IPS-18a (cell line): ENCODE measurements at regions not wholly inside any gene's neighbourhood (a gene's known extent, or its start where the extent isn't known, plus 50 kb on each side); places are given as distances from the start of the nearest gene placed in this dataset.

Source experiments
- H3K27ac ChIP-seq: one replicate; pipeline ENCODE4 v1.5.1; 2013; ENCODE audit warnings: low read length
- H3K27me3 ChIP-seq: one replicate; pipeline ENCODE4 v1.6.1; 2013; ENCODE audit warnings: mild to moderate bottlenecking, low read length; ENCODE audit not compliant: control insufficient read depth, insufficient read depth
- H3K36me3 ChIP-seq: one replicate; pipeline ENCODE4 v1.6.1; 2013; ENCODE audit warnings: low read depth, low read length; ENCODE audit not compliant: control insufficient read depth
- H3K4me1 ChIP-seq: one replicate; pipeline ENCODE4 v1.6.1; 2013; ENCODE audit warnings: low read depth, low read length; ENCODE audit not compliant: control insufficient read depth
- H3K4me3 ChIP-seq: one replicate; pipeline ENCODE4 v1.5.1; 2013; ENCODE audit warnings: low read length
- H3K9ac ChIP-seq: one replicate; pipeline ENCODE4 v1.6.1; 2013; ENCODE audit warnings: mild to moderate bottlenecking, low read length, moderate library complexity
- H3K9me3 ChIP-seq: one replicate; pipeline ENCODE4 v1.6.1; 2013; ENCODE audit warnings: low read depth, low read length; ENCODE audit not compliant: control insufficient read depth

DNA sequence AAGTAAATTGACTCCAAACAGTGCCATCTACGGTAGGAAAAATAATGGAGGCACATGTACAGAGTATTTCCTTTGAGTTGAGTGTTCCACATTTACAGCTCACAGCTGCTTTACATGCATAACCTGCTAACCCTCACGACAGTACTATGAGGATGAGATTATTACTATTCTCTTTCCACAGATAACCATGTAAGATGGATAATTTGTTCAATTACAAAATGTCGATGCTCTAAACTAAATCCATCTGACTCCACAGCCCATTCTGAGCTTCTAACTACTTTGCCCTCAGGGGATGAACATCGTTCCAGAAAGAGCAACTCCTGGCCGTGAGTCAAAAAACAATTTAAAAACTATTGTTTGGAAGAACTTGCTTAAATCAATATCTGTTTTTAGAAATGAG is 330.4 kb upstream of the NWD2 start:
- no peak overlapping the region for H3K9ac ChIP-seq
- no peak overlapping the region for H3K4me3 ChIP-seq
- no peak overlapping the region for H3K27ac ChIP-seq
- H3K36me3 ChIP-seq: no peaks in the 10 kb centered on the region
- no peaks in the 10 kb centered on the region for H3K4me1 ChIP-seq
- no peaks in the 10 kb centered on the region for H3K9me3 ChIP-seq
- H3K27me3 ChIP-seq: no peaks in the 10 kb centered on the region

DNA sequence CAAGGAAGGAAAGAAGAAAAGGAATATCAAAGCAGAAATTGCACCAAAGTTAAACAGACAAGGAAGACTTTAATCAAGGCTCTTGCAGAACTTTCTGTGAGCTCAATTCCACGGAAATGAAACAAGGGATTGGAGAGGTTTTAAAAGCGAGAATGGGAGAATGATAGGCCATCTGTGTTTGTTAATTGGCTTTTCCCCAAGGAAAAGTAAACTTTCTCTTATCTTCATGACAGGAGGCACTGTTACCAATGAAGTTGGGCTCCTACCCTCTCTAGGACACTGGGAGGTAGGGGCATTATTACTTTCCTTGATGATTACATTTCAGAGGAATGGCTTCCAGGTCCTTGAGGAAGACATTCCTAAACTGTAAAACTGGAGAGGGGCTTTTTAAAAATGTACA is 328.8 kb upstream of the NWD2 start:
- H3K4me3 ChIP-seq: no peak overlapping the region
- H3K27ac ChIP-seq: no peak overlapping the region
- no peaks in the 10 kb centered on the region for H3K36me3 ChIP-seq
- no peaks in the 10 kb centered on the region for H3K27me3 ChIP-seq
- H3K4me1 ChIP-seq: no peaks in the 10 kb centered on the region
- no peaks in the 10 kb centered on the region for H3K9me3 ChIP-seq
- no peak overlapping the region for H3K9ac ChIP-seq

DNA sequence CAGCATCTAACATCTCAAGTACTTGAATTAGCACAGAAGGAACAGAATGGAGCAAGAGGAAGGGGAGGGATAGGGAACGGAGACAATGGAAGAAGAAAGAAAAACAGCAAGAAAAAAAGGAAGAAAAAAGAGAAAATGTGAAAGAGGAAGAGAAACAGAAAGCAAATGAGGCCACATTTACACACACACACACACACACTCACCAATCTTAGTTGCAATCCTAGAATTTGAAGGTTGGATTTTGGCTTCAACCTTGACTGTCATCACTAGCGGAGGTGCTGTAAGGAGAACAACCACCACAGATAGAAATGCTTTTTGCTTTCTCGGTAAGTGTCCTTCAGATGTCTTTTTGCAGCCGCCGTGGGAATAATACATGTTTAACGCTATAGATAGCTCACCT is 327.1 kb upstream of the NWD2 start:
- Histone ChIP-seq H3K27ac (no peak overlapping the region), H3K27me3 (no peaks in the 10 kb centered on the region), H3K9ac (no peak overlapping the region), H3K36me3 (no peaks in the 10 kb centered on the region), H3K4me1 (no peaks in the 10 kb centered on the region), H3K4me3 (no peak overlapping the region), H3K9me3 (no peaks in the 10 kb centered on the region)

DNA sequence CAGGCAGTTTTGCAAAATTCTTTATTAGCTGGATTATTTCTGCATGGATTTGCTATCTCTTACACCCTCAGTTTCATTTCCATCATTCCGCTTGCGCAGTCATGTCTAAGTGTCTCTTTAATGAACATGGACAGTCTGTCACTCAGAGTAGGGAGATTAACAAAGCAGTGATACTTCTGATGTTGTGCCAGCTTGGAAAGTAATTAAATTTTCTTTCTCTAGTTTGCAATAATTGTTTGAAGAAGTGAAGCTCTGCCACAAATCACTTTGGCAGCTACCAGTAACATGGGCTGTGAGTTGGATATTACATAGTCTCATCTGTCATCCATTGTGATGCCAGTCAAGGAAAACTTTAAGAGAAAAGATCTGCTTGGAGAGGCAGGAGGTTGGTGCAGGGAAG is 324.8 kb upstream of the NWD2 start:
- no peaks in the 10 kb centered on the region for H3K27me3 ChIP-seq
- peaks cover 6% of the 10 kb centered on the region for H3K4me1 ChIP-seq
- H3K4me3 ChIP-seq: no peak overlapping the region

DNA sequence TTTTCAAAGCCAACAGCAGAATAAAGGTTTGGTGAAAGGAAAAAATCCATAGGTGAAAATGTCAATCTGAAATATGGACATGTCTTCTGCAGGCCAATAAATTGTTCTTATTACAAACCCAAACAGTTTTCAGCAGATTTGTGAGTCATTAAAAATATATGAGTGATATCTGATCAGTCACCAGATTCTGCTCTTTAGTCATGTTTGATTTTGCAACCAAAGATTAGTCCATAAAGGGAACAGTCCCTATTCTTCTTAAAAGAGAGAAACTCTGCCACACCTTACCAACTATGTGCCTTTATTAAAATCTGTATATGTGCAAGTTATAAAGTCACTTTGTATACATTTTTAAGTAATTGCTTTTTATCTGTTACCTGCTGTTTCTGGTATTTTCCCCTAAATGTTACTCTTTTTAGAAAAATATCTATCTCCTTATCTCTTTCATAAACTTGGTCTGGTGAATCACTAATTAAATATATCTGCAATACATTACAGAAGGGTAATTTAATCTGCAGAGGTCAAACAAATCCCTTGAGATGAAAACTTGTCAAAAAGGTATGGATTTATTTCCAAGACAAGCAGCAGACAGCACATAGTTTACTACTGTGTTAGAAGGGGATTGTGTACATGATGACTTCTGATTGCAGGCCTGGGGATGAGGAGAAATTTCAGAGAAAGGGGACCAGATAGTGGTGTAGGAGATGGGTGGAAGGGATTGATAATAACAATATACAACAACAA is 322.9 kb upstream of the NWD2 start:
- Histone ChIP-seq H3K9me3 (no peaks in the 10 kb centered on the region), H3K27me3 (no peaks in the 10 kb centered on the region), H3K36me3 (no peaks in the 10 kb centered on the region), H3K9ac (no peak overlapping the region), H3K4me1 (peaks cover 6% of the 10 kb centered on the region), H3K4me3 (no peak overlapping the region), H3K27ac (no peak overlapping the region)

More for the DNA sequence above, 324.8 kb upstream of the NWD2 start:
- Histone ChIP-seq H3K9ac (no peak overlapping the region), H3K9me3 (no peaks in the 10 kb centered on the region), H3K36me3 (no peaks in the 10 kb centered on the region), H3K27ac (no peak overlapping the region)

DNA sequence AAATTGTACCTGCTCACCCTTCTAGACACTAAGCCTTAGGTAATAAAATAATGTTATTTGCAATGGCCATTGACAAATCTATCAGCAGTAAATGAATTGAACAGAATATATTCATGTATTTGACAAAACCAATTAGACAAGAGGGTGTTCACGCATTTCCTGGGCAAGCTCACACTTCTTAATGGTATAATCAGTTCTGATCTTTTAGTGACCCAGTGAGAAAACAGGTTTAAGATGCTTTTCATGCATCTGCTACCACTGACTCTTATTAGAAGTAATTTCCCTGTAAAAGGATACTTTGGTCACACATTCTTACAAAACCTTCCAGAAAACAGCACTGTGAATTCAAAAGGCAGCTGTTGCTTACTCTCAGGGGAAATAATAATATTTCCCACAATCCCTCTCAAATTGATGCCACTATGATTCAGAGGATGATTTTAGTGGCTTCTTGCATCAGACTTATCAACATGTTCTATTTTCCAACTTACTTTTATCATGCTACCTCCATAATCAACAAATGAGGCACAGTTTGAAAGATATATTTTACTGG is 313.9 kb upstream of the NWD2 start:
- H3K4me1 ChIP-seq: no peaks in the 10 kb centered on the region
- no peaks in the 10 kb centered on the region for H3K36me3 ChIP-seq
- no peak overlapping the region for H3K27ac ChIP-seq
- no peak overlapping the region for H3K9ac ChIP-seq
- no peak overlapping the region for H3K4me3 ChIP-seq
- H3K9me3 ChIP-seq: no peaks in the 10 kb centered on the region
- no peaks in the 10 kb centered on the region for H3K27me3 ChIP-seq

DNA sequence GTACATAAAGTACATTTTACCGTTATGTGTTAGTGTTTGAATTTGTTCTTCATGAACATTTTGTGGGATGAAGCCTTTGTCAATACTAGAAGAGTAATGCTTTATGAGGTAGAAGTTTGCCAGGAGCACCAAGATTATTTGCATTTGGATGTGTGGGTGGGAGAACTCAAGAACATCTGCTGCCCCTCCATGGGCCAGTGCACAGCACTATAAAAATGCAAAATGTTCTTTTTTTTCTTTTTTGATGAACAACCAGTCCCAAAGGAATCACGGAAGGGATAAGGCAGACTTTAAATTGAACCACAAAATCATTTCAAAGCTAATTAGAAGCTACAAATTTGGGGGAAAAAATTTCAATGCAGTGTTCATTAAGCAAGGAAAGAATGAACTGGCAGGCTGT is 300.3 kb upstream of the NWD2 start:
- no peak overlapping the region for H3K27ac ChIP-seq
- no peak overlapping the region for H3K4me3 ChIP-seq
- no peaks in the 10 kb centered on the region for H3K27me3 ChIP-seq
- no peak overlapping the region for H3K9ac ChIP-seq
- no peaks in the 10 kb centered on the region for H3K36me3 ChIP-seq
- H3K4me1 ChIP-seq: no peaks in the 10 kb centered on the region
- H3K9me3 ChIP-seq: no peaks in the 10 kb centered on the region

DNA sequence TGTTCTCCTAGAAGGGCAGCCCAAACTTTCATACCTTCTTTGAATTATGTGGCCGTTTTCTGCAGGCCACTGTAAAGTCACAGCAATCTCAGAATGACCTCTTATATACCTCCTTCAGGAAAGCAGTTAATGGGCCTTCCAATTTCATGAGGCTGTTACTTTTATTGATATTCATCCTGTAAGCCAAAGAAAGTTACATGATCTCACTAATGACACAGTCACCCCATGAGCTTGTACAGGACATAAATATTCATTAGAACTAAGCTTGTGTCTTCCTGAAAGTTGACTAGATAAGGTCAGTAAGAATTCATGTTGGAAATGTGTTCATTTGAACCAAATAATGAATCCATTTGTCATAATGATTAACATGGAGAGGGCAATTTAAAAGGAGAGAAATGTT is 283.1 kb upstream of the NWD2 start:
- no peak overlapping the region for H3K27ac ChIP-seq
- H3K4me1 ChIP-seq: no peaks in the 10 kb centered on the region
- H3K36me3 ChIP-seq: no peaks in the 10 kb centered on the region
- H3K9ac ChIP-seq: no peak overlapping the region
- no peaks in the 10 kb centered on the region for H3K9me3 ChIP-seq
- H3K27me3 ChIP-seq: no peaks in the 10 kb centered on the region
- H3K4me3 ChIP-seq: no peak overlapping the region

DNA sequence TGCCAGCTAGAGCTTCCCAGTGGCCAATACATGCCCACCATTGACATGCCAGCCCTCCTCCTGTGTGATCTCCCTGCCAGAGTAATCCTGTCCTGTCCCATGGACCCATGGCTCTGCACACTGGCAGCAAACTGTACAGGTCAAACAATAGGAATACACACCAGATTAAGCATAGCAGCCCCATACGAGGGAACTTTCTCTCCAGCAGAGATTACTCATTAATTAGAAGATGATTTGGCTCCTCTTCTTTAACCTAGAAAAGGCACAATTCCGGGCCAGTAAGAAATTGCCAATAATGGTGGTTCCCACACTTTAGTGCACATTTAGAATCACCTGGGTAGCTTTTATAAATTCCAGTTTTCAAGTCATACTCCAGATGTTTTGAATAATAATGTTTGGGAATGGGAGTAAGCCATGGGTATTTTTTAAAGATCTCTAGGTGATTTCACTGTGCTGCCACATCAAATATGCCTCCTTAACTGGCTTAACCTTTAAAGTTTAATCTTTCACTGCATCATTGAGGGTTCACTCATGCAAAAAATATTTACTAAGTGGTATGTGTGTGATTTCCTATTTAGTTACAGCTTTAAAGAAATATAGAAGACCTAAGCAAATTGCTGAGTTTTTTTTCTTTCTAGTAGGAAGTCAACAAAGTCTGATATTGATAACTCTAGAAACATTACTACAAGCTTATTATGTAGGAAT is 277.6 kb upstream of the NWD2 start:
- Histone ChIP-seq H3K9ac (no peak overlapping the region), H3K9me3 (no peaks in the 10 kb centered on the region), H3K27me3 (no peaks in the 10 kb centered on the region), H3K4me1 (no peaks in the 10 kb centered on the region), H3K36me3 (no peaks in the 10 kb centered on the region), H3K4me3 (no peak overlapping the region), H3K27ac (no peak overlapping the region)

DNA sequence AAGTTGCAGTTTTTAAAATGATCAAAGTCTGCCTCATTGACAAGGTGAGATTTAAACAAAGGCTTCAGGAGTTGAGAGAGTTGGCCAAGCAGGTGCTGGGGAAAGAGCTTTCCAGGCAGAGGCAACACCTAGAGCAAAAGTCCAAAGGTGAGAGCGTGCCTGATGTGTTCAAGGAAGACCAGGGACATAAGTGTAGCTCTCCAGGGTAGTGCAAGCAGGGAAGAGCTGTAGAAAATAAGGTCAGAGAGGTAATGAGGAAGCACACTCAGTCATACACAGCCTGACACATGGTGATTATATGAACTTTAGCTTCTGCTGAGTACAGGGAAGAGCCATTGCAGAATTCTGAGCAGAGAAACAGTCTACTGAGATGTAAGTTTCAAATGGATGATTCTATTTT is 265.0 kb upstream of the NWD2 start:
- H3K36me3 ChIP-seq: no peaks in the 10 kb centered on the region
- H3K9me3 ChIP-seq: no peaks in the 10 kb centered on the region
- H3K27ac ChIP-seq: no peak overlapping the region
- no peak overlapping the region for H3K4me3 ChIP-seq
- no peak overlapping the region for H3K9ac ChIP-seq
- H3K27me3 ChIP-seq: no peaks in the 10 kb centered on the region
- no peaks in the 10 kb centered on the region for H3K4me1 ChIP-seq

DNA sequence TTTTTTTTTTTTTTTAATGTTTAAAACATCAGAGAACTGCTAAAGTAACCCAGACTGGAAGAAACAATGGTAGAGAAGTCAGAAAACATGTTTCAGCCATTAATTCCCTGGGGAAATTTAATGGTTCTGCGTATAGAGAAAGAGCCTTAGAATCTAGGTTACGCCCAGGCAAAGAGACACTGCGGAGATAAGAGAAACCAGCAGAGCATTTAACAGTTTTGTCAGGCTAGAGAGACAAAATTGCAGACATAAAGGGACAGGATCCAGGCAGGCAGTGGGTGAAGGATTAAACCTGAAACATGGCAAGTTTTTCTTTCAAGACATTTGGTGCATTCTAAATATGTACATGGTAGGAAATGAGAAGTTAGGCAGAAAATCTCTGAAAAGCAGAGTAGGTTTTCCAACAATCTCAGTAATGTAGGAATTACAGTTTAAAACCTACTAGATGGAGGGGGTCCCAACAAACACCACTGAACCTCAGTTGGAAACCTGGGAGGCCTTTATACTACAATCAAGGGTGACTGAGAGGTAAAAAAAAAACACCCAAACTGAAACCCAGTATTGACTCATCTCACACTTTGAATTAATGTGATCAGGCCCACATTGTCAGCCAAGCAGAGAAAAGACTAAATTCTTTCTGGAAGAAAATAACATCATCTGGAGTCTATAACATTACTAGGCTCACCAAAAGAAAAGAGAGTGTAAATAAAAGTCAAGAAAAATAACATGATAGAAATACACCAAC is 254.2 kb upstream of the NWD2 start:
- Histone ChIP-seq H3K9ac (no peak overlapping the region), H3K9me3 (no peaks in the 10 kb centered on the region), H3K4me1 (no peaks in the 10 kb centered on the region), H3K36me3 (no peaks in the 10 kb centered on the region), H3K4me3 (no peak overlapping the region), H3K27ac (no peak overlapping the region), H3K27me3 (no peaks in the 10 kb centered on the region)
